ENCODE measurements at regions not wholly inside any gene's neighbourhood (a gene's known extent, or its start where the extent isn't known, plus 50 kb on each side); places are given as distances from the start of the nearest gene placed in this dataset.

DNA sequence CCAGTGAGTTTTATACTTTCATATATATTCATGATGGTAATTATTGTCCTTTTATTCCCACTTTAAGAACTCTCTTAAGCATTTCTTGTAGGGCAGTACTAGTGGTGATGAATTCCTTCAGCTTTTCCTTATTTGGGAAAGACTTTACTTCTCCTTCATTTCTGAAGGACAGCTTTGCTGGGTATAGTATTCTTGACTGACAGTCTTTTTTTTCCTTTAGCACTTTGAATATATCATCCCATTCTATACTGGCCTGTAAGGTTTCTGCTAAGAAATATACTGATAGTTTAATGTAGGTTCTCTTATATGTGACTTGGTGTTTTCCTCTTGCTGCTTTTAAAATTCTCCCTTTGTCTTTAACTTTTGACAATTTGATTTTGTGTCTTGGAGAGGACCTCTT lies 109.0 kb upstream of the FSTL4 start:
- no peak for DNase-seq (ENCODE audit: extremely low spot score)
- no peak overlapping the region for H3K4me3 ChIP-seq
- H3K27me3 ChIP-seq: peaks cover 0 to 14% (median 0%) of the 10 kb centered on the region in 4 donors
- no peaks in the 10 kb centered on the region for H3K36me3 ChIP-seq
- intact Hi-C loops (cut with DNase I): no loop called here
- peaks cover 0 to 23% (median 15%) of the 10 kb centered on the region in 4 donors for H3K9me3 ChIP-seq
- H3K27ac ChIP-seq (replicated peaks in 1 of 4): no peak overlapping the region
- TF ChIP-seq POLR2AphosphoS5 (IDR thresholded peaks at IDR 0.05): no peak
- no peak for TF ChIP-seq CTCF (IDR thresholded peaks at IDR 0.05)
- TF ChIP-seq EP300 (IDR thresholded peaks at IDR 0.05): no peak
- TF ChIP-seq POLR2A (IDR thresholded peaks at IDR 0.05; ENCODE audit: low read depth): no peak
- no peaks in the 10 kb centered on the region for H3K4me1 ChIP-seq

GRCh38 chr5:133718457-133718856 lies 106.1 kb upstream of the FSTL4 start:
- WGBS: 94% methylated on average over 2 of the region's 2 CpGs
- intact Hi-C loops (cut with DNase I): no loop called here

GRCh38 chr5:133716532-133717183 lies 104.3 kb upstream of the FSTL4 start:
- intact Hi-C loops (cut with DNase I): no loop called here

More at GRCh38 chr5:133718457-133718856, 106.1 kb upstream of the FSTL4 start:
- peaks cover 0 to 23% (median 15%) of the 10 kb centered on the region in 4 donors for H3K9me3 ChIP-seq
- no peaks in the 10 kb centered on the region for H3K4me1 ChIP-seq
- H3K4me3 ChIP-seq: no peak overlapping the region
- no peak overlapping the region for H3K27ac ChIP-seq (replicated peaks in 1 of 4)
- no peaks in the 10 kb centered on the region for H3K36me3 ChIP-seq
- no peak for TF ChIP-seq POLR2AphosphoS5 (IDR thresholded peaks at IDR 0.05)
- no peak for TF ChIP-seq POLR2A (IDR thresholded peaks at IDR 0.05; ENCODE audit: low read depth)
- TF ChIP-seq CTCF (IDR thresholded peaks at IDR 0.05): no peak
- TF ChIP-seq EP300 (IDR thresholded peaks at IDR 0.05): no peak
- DNase-seq (ENCODE audit: extremely low spot score): no peak
- H3K27me3 ChIP-seq: peaks cover 0 to 7% (median 0%) of the 10 kb centered on the region in 4 donors

DNA sequence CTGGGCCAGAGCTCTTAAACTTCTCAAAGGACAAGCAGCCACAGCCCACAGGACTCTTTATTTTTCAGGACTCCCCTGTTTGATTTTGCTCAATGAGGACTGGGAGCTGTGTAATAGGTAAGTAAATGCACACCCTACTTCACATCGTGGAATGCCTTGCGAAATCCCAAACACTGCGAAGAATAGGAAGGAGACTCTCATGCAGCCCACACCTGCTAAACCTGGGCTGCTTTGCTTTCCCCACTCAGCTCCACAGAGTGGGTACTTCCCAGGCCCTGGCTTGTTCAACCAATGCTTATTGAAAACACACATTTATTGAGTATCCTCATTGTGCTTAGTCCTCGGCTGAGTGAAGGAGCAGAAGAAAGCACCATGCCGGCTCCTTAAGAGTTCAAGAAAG lies 103.3 kb upstream of the FSTL4 start:
- Histone ChIP-seq H3K27ac (replicated peaks in 1 of 4) (no peak overlapping the region), H3K27me3 (no peaks in the 10 kb centered on the region), H3K4me1 (no peaks in the 10 kb centered on the region), H3K4me3 (no peak overlapping the region), H3K9me3 (peaks cover 0 to 2% (median under 1%) of the 10 kb centered on the region in 4 donors), H3K36me3 (no peaks in the 10 kb centered on the region)
- intact Hi-C loops (cut with DNase I): no loop called here
- TF ChIP-seq POLR2AphosphoS5 (IDR thresholded peaks at IDR 0.05) (no peak), POLR2A (IDR thresholded peaks at IDR 0.05; ENCODE audit: low read depth) (no peak), EP300 (IDR thresholded peaks at IDR 0.05) (no peak), CTCF (IDR thresholded peaks at IDR 0.05) (no peak)
- DNase-seq (ENCODE audit: extremely low spot score): no peak
- 85% methylated on average over 5 of the region's 5 CpGs for WGBS

More at GRCh38 chr5:133716532-133717183, 104.3 kb upstream of the FSTL4 start:
- no peaks in the 10 kb centered on the region for H3K36me3 ChIP-seq
- H3K4me1 ChIP-seq: no peaks in the 10 kb centered on the region
- WGBS: 63% methylated on average over 4 of the region's 4 CpGs
- no peak for DNase-seq (ENCODE audit: extremely low spot score)
- no peak overlapping the region for H3K27ac ChIP-seq (replicated peaks in 1 of 4)
- TF ChIP-seq EP300 (IDR thresholded peaks at IDR 0.05): no peak
- TF ChIP-seq CTCF (IDR thresholded peaks at IDR 0.05): no peak
- no peak for TF ChIP-seq POLR2A (IDR thresholded peaks at IDR 0.05; ENCODE audit: low read depth)
- no peak for TF ChIP-seq POLR2AphosphoS5 (IDR thresholded peaks at IDR 0.05)
- peaks cover 0 to 12% (median 9%) of the 10 kb centered on the region in 4 donors for H3K9me3 ChIP-seq
- H3K27me3 ChIP-seq: no peaks in the 10 kb centered on the region
- H3K4me3 ChIP-seq: no peak overlapping the region

DNA sequence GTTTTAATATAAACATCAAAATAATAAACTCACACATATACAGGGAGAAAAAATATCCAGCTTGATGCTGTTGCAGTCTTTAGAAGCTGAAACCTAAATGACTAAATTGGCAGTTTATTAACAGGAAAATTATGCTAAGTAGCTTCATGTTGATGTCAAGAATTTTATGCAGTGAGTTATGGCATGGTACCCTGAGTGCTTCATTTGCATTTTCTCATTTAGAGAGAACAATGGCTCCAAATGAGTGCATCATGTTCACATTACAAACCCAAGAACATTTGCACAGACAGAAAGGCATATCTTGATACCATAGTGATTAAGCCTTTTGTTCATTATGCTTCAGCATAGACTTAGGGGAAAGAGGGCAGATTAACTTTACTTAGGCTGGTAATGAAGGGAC lies 102.9 kb upstream of the FSTL4 start:
- intact Hi-C loops (cut with DNase I): no loop called here
- Histone ChIP-seq H3K27ac (replicated peaks in 1 of 4) (no peak overlapping the region), H3K9me3 (no peaks in the 10 kb centered on the region), H3K4me1 (peaks cover 0 to 1% (median 0%) of the 10 kb centered on the region in 4 donors), H3K36me3 (no peaks in the 10 kb centered on the region), H3K4me3 (no peak overlapping the region), H3K27me3 (no peaks in the 10 kb centered on the region)
- DNase-seq (ENCODE audit: extremely low spot score): no peak
- TF ChIP-seq POLR2AphosphoS5 (IDR thresholded peaks at IDR 0.05): no peak
- TF ChIP-seq POLR2A (IDR thresholded peaks at IDR 0.05; ENCODE audit: low read depth): no peak
